ENCODE measurements at regions not wholly inside any gene's neighbourhood (a gene's known extent, or its start where the extent isn't known, plus 50 kb on each side); places are given as distances from the start of the nearest gene placed in this dataset.

GRCh38 chr10:94062611-94063010 is 68.9 kb downstream of the PLCE1 start:
- TF ChIP-seq ZNF121 (tag by site-specific recombination; IDR thresholded peaks at IDR 0.05): no peak
- no peak for TF ChIP-seq CTCF (tag by site-specific recombination; IDR thresholded peaks at IDR 0.05)
- TF ChIP-seq TSHZ1 (tag by site-specific recombination; IDR thresholded peaks at IDR 0.05; ENCODE audit: borderline replicate concordance): no peak
- TF ChIP-seq ZNF510 (tag by site-specific recombination; IDR thresholded peaks at IDR 0.05; ENCODE audit: insufficient replicate concordance): no peak
- no peak for TF ChIP-seq ZBTB11 (tag by site-specific recombination; conservative IDR thresholded peaks at IDR 0.05; ENCODE audit: low read depth)

All from HEK293 (cell line).